Esophagus squamous epithelium (tissue), 4 donors: ENCODE measurements at regions not wholly inside any gene's neighbourhood (a gene's known extent, or its start where the extent isn't known, plus 50 kb on each side); places are given as distances from the start of the nearest gene placed in this dataset.

Experiments used
- POLR2A ChIP-seq, 4 donors: fragments of 450-650 bp; IDR thresholded peaks; one replicate each; pipeline ENCODE4 v1.6.1; 2017; ENCODE audit warnings: antibody characterized with exemption in 4 of 4, mild to moderate bottlenecking in 4 of 4, moderate library complexity in 3 of 4
- TF ChIP-seq, protein P1 (sequence below), 6 experiments: fragments of 450-650 bp in 4 of 6; fragments of 200-600 bp in 2 of 6; sonication (generic) in 2 of 6; IDR thresholded peaks; one replicate each; pipeline ENCODE4 v1.5.1; 2016 to 2019; ENCODE audit warnings: antibody characterized with exemption in 6 of 6, mild to moderate bottlenecking in 4 of 6, moderate library complexity in 4 of 6

GRCh38 chr4:161186012-161186411 lies 977.8 kb downstream of the FSTL5 start:
- TF ChIP-seq, protein P1, sequence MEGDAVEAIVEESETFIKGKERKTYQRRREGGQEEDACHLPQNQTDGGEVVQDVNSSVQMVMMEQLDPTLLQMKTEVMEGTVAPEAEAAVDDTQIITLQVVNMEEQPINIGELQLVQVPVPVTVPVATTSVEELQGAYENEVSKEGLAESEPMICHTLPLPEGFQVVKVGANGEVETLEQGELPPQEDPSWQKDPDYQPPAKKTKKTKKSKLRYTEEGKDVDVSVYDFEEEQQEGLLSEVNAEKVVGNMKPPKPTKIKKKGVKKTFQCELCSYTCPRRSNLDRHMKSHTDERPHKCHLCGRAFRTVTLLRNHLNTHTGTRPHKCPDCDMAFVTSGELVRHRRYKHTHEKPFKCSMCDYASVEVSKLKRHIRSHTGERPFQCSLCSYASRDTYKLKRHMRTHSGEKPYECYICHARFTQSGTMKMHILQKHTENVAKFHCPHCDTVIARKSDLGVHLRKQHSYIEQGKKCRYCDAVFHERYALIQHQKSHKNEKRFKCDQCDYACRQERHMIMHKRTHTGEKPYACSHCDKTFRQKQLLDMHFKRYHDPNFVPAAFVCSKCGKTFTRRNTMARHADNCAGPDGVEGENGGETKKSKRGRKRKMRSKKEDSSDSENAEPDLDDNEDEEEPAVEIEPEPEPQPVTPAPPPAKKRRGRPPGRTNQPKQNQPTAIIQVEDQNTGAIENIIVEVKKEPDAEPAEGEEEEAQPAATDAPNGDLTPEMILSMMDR (IDR thresholded peaks at IDR 0.05): no peak
- no peak for TF ChIP-seq POLR2A (IDR thresholded peaks at IDR 0.05)
